ENCODE measurements at regions not wholly inside any gene's neighbourhood (a gene's known extent, or its start where the extent isn't known, plus 50 kb on each side); places are given as distances from the start of the nearest gene placed in this dataset.

- 0 out of 2 replicates have a peak, but pooled peaks have one; percentile 49 for TF ChIP-seq ATF5 (CRISPR knock-in tag; IDR thresholded peaks at IDR 0.05; ENCODE audit: low read depth)
- no peak for TF ChIP-seq PBX2 (CRISPR knock-in tag; IDR thresholded peaks at IDR 0.05)
- TF ChIP-seq MED1 (CRISPR knock-in tag; IDR thresholded peaks at IDR 0.05): peak; percentile 90
- TF ChIP-seq SAP130 (CRISPR knock-in tag; IDR thresholded peaks at IDR 0.05; ENCODE audit: low read depth): peak; percentile 70
- TF ChIP-seq ZSCAN31 (CRISPR knock-in tag; IDR thresholded peaks at IDR 0.05; ENCODE audit: low read depth): peak; percentile 88; the same call in 1 of the 2 replicates
- TF ChIP-seq TCF7 (IDR thresholded peaks at IDR 0.05; ENCODE audit: low read depth): 0 out of 2 replicates have a peak, but pooled peaks have one; percentile 4
- TF ChIP-seq TP53 (CRISPR knock-in tag; conservative IDR thresholded peaks at IDR 0.05): 0 out of 2 replicates have a peak, but pooled peaks have one; percentile 24
- no peak for TF ChIP-seq ZNF136 (CRISPR knock-in tag; IDR thresholded peaks at IDR 0.05; ENCODE audit: low read depth)
- TF ChIP-seq ZNF792 (CRISPR knock-in tag; IDR thresholded peaks at IDR 0.05): no peak
- TF ChIP-seq DPF2 (CRISPR knock-in tag; IDR thresholded peaks at IDR 0.05; ENCODE audit: borderline replicate concordance, low read depth): no peak
- peak; percentile 61; the same call in 1 of the 2 replicates for TF ChIP-seq ZFP91 (CRISPR knock-in tag; IDR thresholded peaks at IDR 0.05; ENCODE audit: borderline replicate concordance)
- TF ChIP-seq RXRB (CRISPR knock-in tag; IDR thresholded peaks at IDR 0.05; ENCODE audit: borderline replicate concordance): peak; percentile 74; the same call in 1 of the 2 replicates
- TF ChIP-seq SPEN (CRISPR knock-in tag; IDR thresholded peaks at IDR 0.05; ENCODE audit: low read depth): peak; percentile 81
- TF ChIP-seq ARID3A (IDR thresholded peaks at IDR 0.05; ENCODE audit: low read depth, low read length): peak; percentile 47
- TF ChIP-seq ZSCAN20 (CRISPR knock-in tag; IDR thresholded peaks at IDR 0.05; ENCODE audit: borderline replicate concordance): no peak; the same call in 1 of the 2 replicates
- TF ChIP-seq JUN (CRISPR knock-in tag; IDR thresholded peaks at IDR 0.05): peak; percentile 64
- TF ChIP-seq EP300 (IDR thresholded peaks at IDR 0.05; ENCODE audit: low read depth in 2 of 2, low read length in 2 of 2): peak; percentile 62 to 68; a peak in 2 of 4 replicates
- TF ChIP-seq EP300 (CRISPR knock-in tag; IDR thresholded peaks at IDR 0.05; ENCODE audit: borderline replicate concordance): peak; percentile 9; the same call in 1 of the 2 replicates
- no peak for TF ChIP-seq ZNF20 (CRISPR knock-in tag; IDR thresholded peaks at IDR 0.05)
- 0 out of 2 replicates have a peak, but pooled peaks have one; percentile 26 for TF ChIP-seq ZNF556 (CRISPR knock-in tag; IDR thresholded peaks at IDR 0.05; ENCODE audit: borderline replicate concordance)
- peak; percentile 71; the same call in 1 of the 2 replicates for TF ChIP-seq NR2C2 (CRISPR knock-in tag; IDR thresholded peaks at IDR 0.05; ENCODE audit: borderline replicate concordance)
- TF ChIP-seq, protein P1, sequence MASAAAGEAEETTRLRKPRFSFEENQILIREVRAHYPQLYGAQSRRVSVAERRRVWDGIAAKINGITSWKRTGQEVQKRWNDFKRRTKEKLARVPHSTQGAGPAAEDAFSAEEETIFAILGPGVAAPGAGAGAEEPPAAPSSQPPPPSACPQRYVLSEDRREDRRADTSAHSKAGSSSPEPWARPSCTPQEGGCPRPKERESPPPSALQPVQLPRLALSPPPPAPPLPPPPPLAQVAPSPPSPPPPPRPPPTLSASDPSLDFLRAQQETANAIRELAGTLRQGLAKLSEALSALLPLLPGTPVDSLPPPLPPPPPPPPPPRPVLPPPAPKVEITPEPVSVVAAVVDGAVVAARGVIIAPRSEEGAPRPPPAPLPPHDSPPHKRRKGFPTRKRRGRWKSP (CRISPR knock-in tag; IDR thresholded peaks at IDR 0.05): 0 out of 2 replicates have a peak, but pooled peaks have one; percentile 28
Measured at GRCh38 chr1:234987415-234988154, 141.1 kb downstream of the TOMM20 start (continued).
